Duodenal mucosa (tissue), 2 donors: ENCODE measurements at regions not wholly inside any gene's neighbourhood (a gene's known extent, or its start where the extent isn't known, plus 50 kb on each side); places are given as distances from the start of the nearest gene placed in this dataset.

ENCODE experiments used
- H3K27ac ChIP-seq: one replicate; pipeline ENCODE4 v1.7.0; 2013; ENCODE audit warnings: low read depth, low read length
- H3K27me3 ChIP-seq, 2 donors: one replicate each; pipeline ENCODE4 v1.7.0; 2013; ENCODE audit warnings: low read length in 2 of 2, control low read depth in 1 of 2; ENCODE audit not compliant: insufficient read depth in 2 of 2, control insufficient read depth in 1 of 2
- H3K36me3 ChIP-seq, 2 donors: one replicate each; pipeline ENCODE4 v1.7.0; 2013; ENCODE audit warnings: low read length in 2 of 2, control low read depth in 1 of 2; ENCODE audit not compliant: insufficient read depth in 2 of 2, control insufficient read depth in 1 of 2
- H3K4me1 ChIP-seq, 2 donors: one replicate each; pipeline ENCODE4 v1.7.0; 2013; ENCODE audit warnings: low read length in 2 of 2, control low read depth in 1 of 2; ENCODE audit not compliant: insufficient read depth in 2 of 2, control insufficient read depth in 1 of 2
- H3K4me3 ChIP-seq, 2 donors: one replicate each; pipeline ENCODE4 v1.7.0; 2013; ENCODE audit warnings: low read length in 2 of 2, low read depth in 1 of 2
- H3K9ac ChIP-seq, 2 donors: one replicate each; pipeline ENCODE4 v1.7.0; 2013; ENCODE audit warnings: low read length in 2 of 2, low read depth in 1 of 2
- H3K9me3 ChIP-seq, 2 donors: one replicate each; pipeline ENCODE4 v1.7.0; 2013; ENCODE audit warnings: low read length in 2 of 2, control low read depth in 1 of 2; ENCODE audit not compliant: control insufficient read depth in 1 of 2

DNA sequence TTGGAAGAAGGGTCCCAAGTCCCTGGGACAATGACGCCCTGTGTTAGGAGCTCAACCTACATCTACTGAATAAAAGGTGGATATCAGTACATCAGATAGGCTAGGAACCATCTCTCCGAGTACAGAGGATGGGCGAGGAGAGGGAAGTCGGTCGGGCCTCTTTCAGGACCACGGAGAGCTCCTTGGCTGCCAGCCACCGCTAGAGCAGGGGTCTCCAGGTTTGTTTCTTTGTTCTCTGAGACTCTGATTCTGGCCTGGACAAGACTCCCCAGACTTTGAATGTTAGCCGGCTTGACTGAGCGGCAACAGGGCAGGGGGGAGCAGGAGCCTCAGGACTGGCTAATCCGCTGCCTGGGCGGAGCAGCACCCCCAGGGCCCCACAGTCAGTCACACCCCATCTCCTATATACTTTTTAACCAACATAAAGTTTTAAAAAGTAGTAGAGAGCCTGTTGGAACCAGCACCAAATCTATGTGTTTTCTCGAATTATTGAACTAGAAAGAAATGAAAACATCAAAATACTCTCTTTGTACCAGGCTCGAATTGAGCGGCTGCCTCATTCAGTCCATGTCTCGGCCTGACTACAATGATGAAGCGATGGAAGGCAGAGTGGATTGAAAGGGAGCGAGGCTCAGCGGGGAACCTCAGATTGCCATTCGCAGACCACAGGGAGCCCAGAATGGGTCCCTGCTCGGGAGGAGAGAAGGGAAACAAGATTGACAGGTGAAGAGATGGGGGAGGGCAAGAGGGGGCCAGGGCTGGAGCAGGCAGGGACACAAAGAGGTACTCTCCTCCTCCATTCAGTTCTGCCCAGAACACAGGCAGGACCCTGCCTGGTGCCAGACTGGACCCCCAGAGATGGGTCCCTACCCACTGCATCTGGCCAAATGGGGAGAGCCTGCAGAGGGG, 131.6 kb downstream of the TPRA1 start:
- Histone ChIP-seq H3K36me3 (no peaks in the 10 kb centered on the region), H3K4me3 (no peak overlapping the region), H3K9me3 (no peaks in the 10 kb centered on the region), H3K9ac (no peak overlapping the region), H3K27me3 (peaks cover 37 to 44% of the 10 kb centered on the region in 2 donors), H3K27ac (no peak overlapping the region), H3K4me1 (peaks cover 13 to 16% of the 10 kb centered on the region in 2 donors)

DNA sequence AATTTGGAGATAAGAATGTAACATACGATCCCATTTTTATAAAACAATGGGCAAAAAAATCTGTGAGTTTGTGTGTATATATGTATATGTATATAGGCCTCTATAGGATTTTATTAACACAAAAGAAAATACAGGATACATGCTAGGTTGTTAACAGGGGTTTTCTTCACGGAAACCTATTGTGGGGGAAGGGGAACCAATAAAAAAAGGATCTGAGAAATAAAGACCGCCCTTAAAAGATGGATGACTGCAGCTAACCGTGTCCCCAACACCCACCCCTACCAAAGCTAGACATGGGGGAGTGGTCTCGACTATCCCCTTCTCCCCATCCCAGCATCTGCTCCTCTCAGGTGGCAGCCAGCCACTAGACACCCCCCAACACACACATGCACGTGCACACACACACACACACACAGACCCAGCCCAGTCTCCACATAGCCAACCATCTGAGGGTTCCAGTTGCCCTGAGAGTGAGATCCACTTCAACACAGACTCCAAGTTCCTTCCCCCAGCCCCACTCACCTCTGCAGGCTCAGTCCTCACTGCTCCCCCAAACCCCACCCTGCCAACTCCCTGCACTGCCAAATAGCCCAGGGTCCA, 132.9 kb downstream of the TPRA1 start:
- no peak overlapping the region for H3K27ac ChIP-seq
- H3K9ac ChIP-seq = no peak overlapping the region
- H3K4me1 ChIP-seq = peaks cover 13 to 16% of the 10 kb centered on the region in 2 donors
- H3K27me3 ChIP-seq = peaks cover 37 to 52% of the 10 kb centered on the region in 2 donors
- H3K9me3 ChIP-seq = no peaks in the 10 kb centered on the region
- H3K4me3 ChIP-seq = no peak overlapping the region
- H3K36me3 ChIP-seq = no peaks in the 10 kb centered on the region

DNA sequence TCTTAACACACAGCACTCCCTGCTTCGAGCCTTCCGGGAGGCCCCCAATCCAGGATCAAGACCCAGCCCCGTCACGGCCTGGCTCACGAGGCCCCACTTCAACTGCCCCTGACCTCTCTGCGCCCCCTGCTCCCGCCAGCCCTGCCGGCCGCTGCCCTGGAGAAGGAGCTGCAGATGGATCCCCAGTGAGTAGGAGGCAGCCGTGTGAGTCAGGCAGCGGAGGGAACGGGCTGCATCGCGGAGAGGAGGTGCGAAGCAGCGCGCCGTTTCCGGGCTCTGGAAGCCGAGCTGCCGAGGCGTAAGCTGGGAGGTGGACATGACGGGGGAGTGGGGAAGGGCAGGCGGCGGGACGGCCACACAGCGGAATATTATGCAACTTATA, 133.4 kb downstream of the TPRA1 start:
- Histone ChIP-seq H3K4me1 (peaks cover 13 to 16% of the 10 kb centered on the region in 2 donors), H3K36me3 (no peaks in the 10 kb centered on the region), H3K27me3 (peaks cover 37 to 52% of the 10 kb centered on the region in 2 donors), H3K4me3 (no peak overlapping the region), H3K27ac (no peak overlapping the region), H3K9me3 (no peaks in the 10 kb centered on the region), H3K9ac (no peak overlapping the region)

DNA sequence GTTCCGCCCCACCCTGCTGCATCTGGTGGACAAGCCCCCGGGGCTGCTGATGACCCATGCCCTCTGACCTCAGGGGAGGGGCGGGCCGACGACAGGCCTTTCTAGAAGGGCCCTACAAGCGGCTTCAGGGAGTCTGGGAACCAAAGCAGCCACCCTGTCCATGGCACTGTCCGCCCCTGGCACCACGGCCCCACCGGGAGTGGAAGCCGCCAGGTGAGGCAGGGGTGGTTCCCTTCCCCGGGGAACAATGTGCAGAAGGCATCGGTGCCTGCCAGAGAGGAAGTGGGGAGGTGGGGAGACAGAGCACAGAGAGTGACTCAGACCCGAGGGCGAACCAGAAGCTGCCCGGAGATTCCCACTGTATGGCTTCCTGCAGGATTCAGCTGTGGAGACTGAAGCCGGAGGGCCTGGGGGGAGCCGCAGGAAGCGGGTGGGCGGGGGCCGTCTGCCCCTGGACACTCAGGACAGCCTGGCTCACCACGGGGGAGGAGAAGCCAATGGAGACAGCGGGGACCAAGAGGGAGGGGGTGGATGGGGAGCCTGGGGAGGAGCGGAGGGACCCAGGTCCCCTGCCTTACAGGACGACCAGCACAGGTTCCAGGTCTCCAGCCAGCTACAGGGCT, 134.0 kb downstream of the TPRA1 start:
- Histone ChIP-seq H3K9ac (no peak overlapping the region), H3K9me3 (no peaks in the 10 kb centered on the region), H3K27ac (no peak overlapping the region), H3K27me3 (peaks cover 37 to 52% of the 10 kb centered on the region in 2 donors), H3K36me3 (no peaks in the 10 kb centered on the region), H3K4me1 (peaks cover 13 to 16% of the 10 kb centered on the region in 2 donors), H3K4me3 (no peak overlapping the region)

DNA sequence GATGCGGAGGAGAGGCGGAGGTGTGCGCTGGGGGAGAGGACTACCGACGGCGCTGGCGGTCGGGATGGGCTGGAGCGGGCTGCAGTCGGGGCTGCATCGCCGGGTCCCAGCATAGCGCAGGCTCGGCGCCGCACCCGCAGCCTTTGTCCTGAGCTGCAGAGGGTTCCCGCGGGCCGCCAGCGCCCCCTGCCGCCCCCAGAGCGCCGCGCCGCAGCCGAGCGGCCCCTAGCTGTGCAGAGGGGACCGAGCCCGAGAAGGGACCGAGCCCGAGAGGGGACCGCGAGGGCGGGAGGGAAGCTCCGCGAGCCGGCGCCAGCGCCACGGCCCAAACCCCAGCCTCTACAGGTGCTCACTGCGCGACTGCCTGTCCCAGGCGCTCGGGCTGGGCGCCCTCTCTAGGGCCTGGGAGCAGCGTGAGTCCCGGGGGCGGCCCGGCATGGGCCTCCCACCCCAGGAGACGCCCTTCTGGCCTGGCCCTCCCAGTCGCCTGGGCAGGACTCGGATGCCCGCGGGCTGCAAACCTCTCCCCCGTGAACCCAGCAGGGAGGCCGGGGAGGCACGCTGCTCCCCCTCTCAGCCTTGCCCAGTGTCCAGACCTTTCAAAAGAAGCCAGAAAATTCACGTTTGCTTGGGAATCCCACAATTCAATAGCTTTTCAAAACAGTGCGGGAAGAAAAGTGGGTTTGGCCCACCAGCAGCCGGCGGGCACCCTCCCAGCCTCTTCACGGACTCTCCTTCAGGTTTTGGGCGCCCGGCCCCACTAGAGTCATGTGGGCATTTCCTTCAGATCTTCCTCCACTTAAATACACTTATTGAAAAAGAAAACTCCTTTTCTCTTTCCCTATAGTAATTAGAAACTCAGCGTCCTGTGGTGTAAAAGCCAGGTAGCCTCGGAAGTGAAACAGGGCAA, 134.7 kb downstream of the TPRA1 start:
- no peaks in the 10 kb centered on the region for H3K9me3 ChIP-seq
- H3K27ac ChIP-seq = no peak overlapping the region
- peaks cover 37 to 52% of the 10 kb centered on the region in 2 donors for H3K27me3 ChIP-seq
- no peaks in the 10 kb centered on the region for H3K36me3 ChIP-seq
- no peak overlapping the region for H3K9ac ChIP-seq
- peaks cover 13 to 16% of the 10 kb centered on the region in 2 donors for H3K4me1 ChIP-seq
- H3K4me3 ChIP-seq = peak overlapping the region in 1 of 2 donors; percentile 21

DNA sequence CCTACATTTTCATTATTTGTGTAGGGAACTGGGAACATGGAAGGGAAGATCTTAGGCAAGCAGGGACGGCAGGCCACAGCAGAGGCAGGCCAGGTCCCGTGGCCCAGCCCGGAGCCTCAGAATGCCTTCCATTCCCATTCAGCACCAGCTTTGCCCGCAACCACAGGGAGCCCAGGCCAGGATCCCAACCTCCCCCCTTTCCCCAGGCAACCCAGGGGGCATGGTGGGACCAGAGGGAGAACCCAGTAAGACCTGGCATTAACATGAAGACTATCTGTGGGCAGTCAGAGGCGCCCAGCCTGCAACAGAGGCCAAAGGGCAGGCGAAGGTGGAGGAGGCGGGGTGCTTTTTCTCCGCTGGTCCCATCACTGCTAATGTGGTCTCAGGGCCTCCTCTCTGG, 135.6 kb downstream of the TPRA1 start:
- H3K4me1 ChIP-seq = peaks cover 13 to 16% of the 10 kb centered on the region in 2 donors
- no peaks in the 10 kb centered on the region for H3K36me3 ChIP-seq
- no peak overlapping the region for H3K27ac ChIP-seq
- no peaks in the 10 kb centered on the region for H3K9me3 ChIP-seq
- H3K9ac ChIP-seq = no peak overlapping the region
- peaks cover 37 to 52% of the 10 kb centered on the region in 2 donors for H3K27me3 ChIP-seq
- H3K4me3 ChIP-seq = no peak overlapping the region

DNA sequence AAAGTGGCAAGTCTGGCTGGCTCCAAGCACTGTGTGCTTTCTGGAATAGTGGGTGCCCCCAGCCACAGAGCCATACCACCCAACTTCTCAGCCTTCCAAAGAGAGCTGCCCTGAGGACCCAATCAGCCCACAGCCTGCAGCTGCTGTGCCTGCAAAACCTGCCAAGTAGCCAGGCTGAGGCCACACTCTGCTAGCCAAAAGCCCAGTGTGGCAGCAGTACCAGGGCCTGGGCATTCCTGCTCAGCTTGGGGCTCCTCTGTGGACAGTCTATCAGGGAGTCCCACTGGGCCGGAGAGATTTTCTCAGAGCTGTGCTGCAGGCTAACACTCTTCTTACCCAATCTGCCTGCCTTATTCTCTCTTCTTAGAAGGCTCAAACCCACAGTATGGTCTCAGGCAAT, 136.5 kb downstream of the TPRA1 start:
- Histone ChIP-seq H3K27ac (no peak overlapping the region), H3K9ac (no peak overlapping the region), H3K36me3 (no peaks in the 10 kb centered on the region), H3K9me3 (no peaks in the 10 kb centered on the region), H3K27me3 (peaks cover 37 to 52% of the 10 kb centered on the region in 2 donors), H3K4me3 (no peak overlapping the region), H3K4me1 (peaks cover 13 to 16% of the 10 kb centered on the region in 2 donors)

DNA sequence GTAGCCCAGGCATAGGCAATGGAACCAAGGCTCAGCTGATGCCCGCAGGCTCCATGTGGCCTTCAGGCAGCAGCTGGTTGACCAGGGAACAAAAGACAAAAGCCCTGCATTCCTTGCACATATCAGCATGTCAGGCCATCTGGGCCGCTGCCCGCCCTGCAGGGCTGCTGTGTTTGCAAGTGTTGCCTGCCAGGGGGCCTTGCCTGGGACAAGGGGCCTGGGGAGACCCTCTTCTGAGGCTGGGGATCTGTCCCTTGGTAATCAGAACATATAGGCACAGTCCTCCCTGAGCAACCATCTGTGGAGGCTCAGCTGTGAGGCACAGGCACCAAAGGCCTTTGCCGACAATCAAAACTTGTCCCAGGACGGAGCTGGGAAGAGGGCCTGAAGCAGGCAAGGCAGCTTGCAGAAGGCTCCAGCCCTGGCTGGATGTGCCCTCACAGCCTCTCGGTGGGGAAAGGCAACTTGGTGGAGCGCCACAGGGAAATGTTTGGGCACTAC, 138.2 kb downstream of the TPRA1 start:
- Histone ChIP-seq H3K4me3 (no peak overlapping the region), H3K27ac (no peak overlapping the region), H3K36me3 (no peaks in the 10 kb centered on the region), H3K27me3 (peaks cover 26 to 40% of the 10 kb centered on the region in 2 donors), H3K9me3 (no peaks in the 10 kb centered on the region), H3K4me1 (peaks cover 13 to 14% of the 10 kb centered on the region in 2 donors), H3K9ac (no peak overlapping the region)

DNA sequence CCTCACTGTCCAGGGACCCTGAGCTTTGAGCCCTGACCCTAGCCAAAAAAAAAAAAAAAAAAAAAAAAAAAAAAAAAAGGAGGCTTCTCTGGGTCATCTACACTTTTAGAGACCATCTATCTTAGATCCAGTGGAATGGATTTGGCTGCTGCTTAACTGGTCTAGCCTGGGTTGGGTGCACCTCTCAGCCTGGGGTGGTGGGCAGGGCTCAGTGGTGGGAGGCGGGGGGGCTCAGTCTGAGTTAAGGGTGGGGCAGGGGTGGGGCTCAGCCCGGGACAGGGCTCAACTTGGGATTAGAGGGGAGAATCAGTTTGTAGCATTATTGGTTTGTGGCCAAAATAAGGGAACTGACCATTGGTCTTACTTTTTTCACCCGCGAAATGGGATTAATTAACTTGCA, 139.2 kb downstream of the TPRA1 start:
- no peak overlapping the region for H3K9ac ChIP-seq
- H3K27me3 ChIP-seq = peaks cover 18 to 30% of the 10 kb centered on the region in 2 donors
- H3K27ac ChIP-seq = no peak overlapping the region
- peaks cover 5 to 6% of the 10 kb centered on the region in 2 donors for H3K4me1 ChIP-seq
- H3K9me3 ChIP-seq = no peaks in the 10 kb centered on the region
- H3K4me3 ChIP-seq = no peak overlapping the region
- H3K36me3 ChIP-seq = no peaks in the 10 kb centered on the region
